ENCODE measurements at regions not wholly inside any gene's neighbourhood (a gene's known extent, or its start where the extent isn't known, plus 50 kb on each side); places are given as distances from the start of the nearest gene placed in this dataset.

GRCh38 chr10:2494399-2494798 lies 572.9 kb upstream of the PFKP start:
- no peak for DNase-seq

GRCh38 chr10:2488446-2489005 lies 578.8 kb upstream of the PFKP start:
- no peak for DNase-seq

GRCh38 chr10:2487921-2488320 lies 579.4 kb upstream of the PFKP start:
- DNase-seq, result no peak

GRCh38 chr10:2478656-2479055 lies 588.7 kb upstream of the PFKP start:
- no peak for DNase-seq

GRCh38 chr10:2476812-2477553 lies 590.4 kb upstream of the PFKP start:
- DNase-seq, result peak in 1 of 2 experiments; percentile 22

GRCh38 chr10:2476218-2476811 lies 591.0 kb upstream of the PFKP start:
- no peak for DNase-seq

GRCh38 chr10:2475711-2476217 lies 591.6 kb upstream of the PFKP start:
- no peak for DNase-seq

GRCh38 chr10:2471811-2472210 lies 595.5 kb upstream of the PFKP start:
- DNase-seq, result no peak

GRCh38 chr10:2469802-2470201 lies 597.5 kb upstream of the PFKP start:
- DNase-seq, result no peak

- DNase-seq, result no peak
These were observed 602.9 kb upstream of the PFKP start for GRCh38 chr10:2464483-2464882.

- no peak for DNase-seq
These were observed 604.0 kb upstream of the PFKP start for GRCh38 chr10:2463316-2463715.

- no peak for DNase-seq
These were observed 604.8 kb upstream of the PFKP start for GRCh38 chr10:2462581-2462980.

GRCh38 chr10:2460812-2461211 lies 606.5 kb upstream of the PFKP start:
- DNase-seq, result no peak

GRCh38 chr10:2459713-2460112 lies 607.6 kb upstream of the PFKP start:
- no peak for DNase-seq

- DNase-seq, result no peak
These were observed 610.5 kb upstream of the PFKP start for GRCh38 chr10:2456834-2457233.

GRCh38 chr10:2445370-2445769 lies 622.0 kb upstream of the PFKP start:
- no peak for DNase-seq

- no peak for DNase-seq
These were observed 627.4 kb upstream of the PFKP start for GRCh38 chr10:2439983-2440382.

- no peak for DNase-seq
These were observed 628.3 kb upstream of the PFKP start for GRCh38 chr10:2439000-2439399.

- no peak for DNase-seq
These were observed 629.0 kb upstream of the PFKP start for GRCh38 chr10:2438248-2438939.

- DNase-seq, result no peak
These were observed 630.4 kb upstream of the PFKP start for GRCh38 chr10:2436933-2437332.

GRCh38 chr10:2431961-2432360 lies 635.4 kb upstream of the PFKP start:
- no peak for DNase-seq

GRCh38 chr10:2427412-2427811 lies 639.9 kb upstream of the PFKP start:
- DNase-seq, result no peak

- DNase-seq, result no peak
These were observed 642.0 kb upstream of the PFKP start for GRCh38 chr10:2425320-2425719.

- no peak for DNase-seq
These were observed 652.8 kb upstream of the PFKP start for GRCh38 chr10:2414562-2414961.
